Chondrocyte (in vitro differentiated cells): ENCODE measurements at regions not wholly inside any gene's neighbourhood (a gene's known extent, or its start where the extent isn't known, plus 50 kb on each side); places are given as distances from the start of the nearest gene placed in this dataset.

Experiments
- DNase-seq: peaks from one replicate; pipeline ENCODE4 v3.0.0; 2021; ENCODE audit warnings: mixed read lengths, low spot score
- H3K27ac Mint-ChIP-seq: one replicate; pipeline ENCODE4 v1.8.0; 2021; ENCODE audit warnings: mild to moderate bottlenecking, moderate library complexity, mixed read lengths; ENCODE audit not compliant: unreplicated experiment
- H3K27me3 Mint-ChIP-seq: 2 replicates; pipeline ENCODE4 v1.8.0; 2021; ENCODE audit warnings: low read depth, mixed read lengths
- H3K36me3 Mint-ChIP-seq: 2 replicates; pipeline ENCODE4 v1.8.0; 2021; ENCODE audit warnings: low read depth, mixed read lengths
- H3K4me1 Mint-ChIP-seq: 2 replicates; pipeline ENCODE4 v1.8.0; 2021; ENCODE audit warnings: low read depth, mild to moderate bottlenecking, mixed read lengths
- H3K4me3 Mint-ChIP-seq: one replicate; pipeline ENCODE4 v1.8.0; 2021; ENCODE audit warnings: mild to moderate bottlenecking, moderate library complexity, mixed read lengths; ENCODE audit not compliant: unreplicated experiment
- H3K9me3 Mint-ChIP-seq: 2 replicates; pipeline ENCODE4 v1.8.0; 2021; ENCODE audit warnings: low read depth, mixed read lengths
- TF ChIP-seq, protein P1 (sequence below): fragments of 200-600 bp; sonication (generic); IDR thresholded peaks from 2 replicates; pipeline ENCODE4 v1.5.0; 2021; ENCODE audit warnings: antibody characterized with exemption, mild to moderate bottlenecking, moderate library complexity

DNA sequence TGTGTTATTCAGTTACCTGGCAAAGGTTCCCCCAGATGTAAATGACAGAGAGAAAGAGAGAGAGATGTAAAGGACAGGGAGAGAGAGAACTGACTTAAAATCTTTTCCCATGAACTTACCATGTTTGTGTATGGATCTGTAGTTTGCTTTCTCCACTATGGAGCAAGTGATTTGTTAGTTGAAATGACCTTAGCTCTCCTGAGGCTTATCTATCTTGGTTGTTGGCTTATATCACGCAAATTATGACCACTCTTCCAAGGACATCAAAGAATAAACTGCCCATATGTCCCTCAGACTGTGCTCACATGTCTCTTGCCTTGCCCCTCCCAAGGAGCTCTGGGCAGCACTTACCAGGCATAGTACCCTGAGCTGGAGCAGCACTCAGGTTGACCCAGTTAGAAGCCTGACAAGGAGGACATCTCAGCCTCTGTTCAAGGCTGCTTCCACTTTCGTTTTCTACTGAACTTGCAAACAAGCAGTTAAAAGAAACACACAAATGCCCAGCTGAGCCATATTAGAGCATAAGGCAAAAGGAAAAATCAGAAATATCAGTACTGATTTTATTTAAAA lies 95.3 kb upstream of the RCN1 start:
- Mint-ChIP-seq H3K27ac (no peak overlapping the region), H3K9me3 (no peaks in the 10 kb centered on the region), H3K4me1 (no peaks in the 10 kb centered on the region), H3K36me3 (no peaks in the 10 kb centered on the region), H3K4me3 (no peak overlapping the region), H3K27me3 (peaks cover 55% of the 10 kb centered on the region)
- TF ChIP-seq, protein P1, sequence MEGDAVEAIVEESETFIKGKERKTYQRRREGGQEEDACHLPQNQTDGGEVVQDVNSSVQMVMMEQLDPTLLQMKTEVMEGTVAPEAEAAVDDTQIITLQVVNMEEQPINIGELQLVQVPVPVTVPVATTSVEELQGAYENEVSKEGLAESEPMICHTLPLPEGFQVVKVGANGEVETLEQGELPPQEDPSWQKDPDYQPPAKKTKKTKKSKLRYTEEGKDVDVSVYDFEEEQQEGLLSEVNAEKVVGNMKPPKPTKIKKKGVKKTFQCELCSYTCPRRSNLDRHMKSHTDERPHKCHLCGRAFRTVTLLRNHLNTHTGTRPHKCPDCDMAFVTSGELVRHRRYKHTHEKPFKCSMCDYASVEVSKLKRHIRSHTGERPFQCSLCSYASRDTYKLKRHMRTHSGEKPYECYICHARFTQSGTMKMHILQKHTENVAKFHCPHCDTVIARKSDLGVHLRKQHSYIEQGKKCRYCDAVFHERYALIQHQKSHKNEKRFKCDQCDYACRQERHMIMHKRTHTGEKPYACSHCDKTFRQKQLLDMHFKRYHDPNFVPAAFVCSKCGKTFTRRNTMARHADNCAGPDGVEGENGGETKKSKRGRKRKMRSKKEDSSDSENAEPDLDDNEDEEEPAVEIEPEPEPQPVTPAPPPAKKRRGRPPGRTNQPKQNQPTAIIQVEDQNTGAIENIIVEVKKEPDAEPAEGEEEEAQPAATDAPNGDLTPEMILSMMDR: no peak
- no peak for DNase-seq

DNA sequence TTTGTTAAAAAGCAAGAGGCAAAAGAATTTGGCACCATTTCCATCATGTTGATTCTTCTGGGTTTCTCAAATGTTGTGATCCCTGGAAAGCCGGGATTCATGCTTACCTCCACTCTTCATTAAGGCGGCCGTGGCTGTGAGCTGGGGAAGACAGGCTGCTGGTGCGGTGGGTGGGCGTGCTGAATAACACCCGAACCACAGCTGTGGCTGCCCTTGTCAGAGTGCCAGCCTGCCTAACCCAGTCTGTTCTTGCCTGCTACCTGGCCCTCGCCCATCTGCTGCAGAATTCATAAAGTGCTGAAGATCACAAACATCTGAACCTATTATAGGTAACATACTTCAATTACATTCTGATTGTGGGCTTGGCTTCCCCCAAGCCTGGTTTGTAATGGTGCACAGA lies 95.8 kb upstream of the RCN1 start:
- Mint-ChIP-seq H3K27ac (no peak overlapping the region), H3K27me3 (peaks cover 55% of the 10 kb centered on the region), H3K9me3 (no peaks in the 10 kb centered on the region), H3K4me3 (no peak overlapping the region), H3K36me3 (no peaks in the 10 kb centered on the region), H3K4me1 (no peaks in the 10 kb centered on the region)
- TF ChIP-seq, protein P1: no peak
- no peak for DNase-seq

DNA sequence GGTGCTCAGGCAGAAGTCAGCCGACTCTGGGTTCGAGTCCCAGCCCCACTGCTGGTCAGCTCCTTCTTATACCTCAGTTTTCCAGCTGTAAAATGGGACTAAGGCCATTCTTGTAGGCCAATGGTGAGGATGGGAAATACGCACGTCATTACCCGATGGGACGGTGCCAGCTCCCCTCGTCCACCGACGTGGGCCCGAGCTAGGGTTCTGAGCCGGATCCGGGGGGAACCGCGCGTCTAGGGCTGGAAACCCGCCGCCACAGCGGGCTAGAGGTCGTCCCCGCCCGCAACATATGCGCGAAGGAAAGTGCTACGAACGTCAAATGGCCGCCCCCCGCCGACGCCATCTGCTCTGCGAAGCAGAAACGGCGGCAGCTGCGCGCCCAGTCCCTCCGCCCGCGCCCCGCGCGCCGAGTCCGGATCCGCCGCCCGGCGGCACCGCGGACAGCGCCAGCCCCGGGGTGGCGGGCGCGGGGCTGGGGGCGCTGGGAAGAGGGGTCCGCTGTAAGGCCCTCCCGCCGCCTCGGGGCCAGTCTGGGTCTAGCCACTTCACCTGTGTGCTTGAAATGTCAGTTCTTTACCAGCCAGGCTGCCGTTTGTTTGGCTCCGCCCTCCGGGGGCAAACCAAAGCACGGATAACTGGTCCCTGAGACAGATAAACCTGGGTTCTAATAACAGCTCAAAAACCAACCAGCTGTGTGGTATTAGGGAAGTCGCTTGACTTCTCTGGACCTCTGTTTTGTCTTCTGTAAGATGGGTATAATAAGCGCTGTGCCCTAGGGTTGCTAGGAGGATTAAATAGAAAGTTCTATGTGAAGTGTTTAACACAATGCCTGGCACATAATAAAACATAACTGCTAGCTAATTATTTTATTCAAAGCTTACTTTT lies 103.5 kb upstream of the RCN1 start:
- peaks cover 60% of the 10 kb centered on the region for H3K27me3 Mint-ChIP-seq
- TF ChIP-seq, protein P1: no peak
- H3K36me3 Mint-ChIP-seq: no peaks in the 10 kb centered on the region
- H3K4me3 Mint-ChIP-seq: no peak overlapping the region
- H3K27ac Mint-ChIP-seq: no peak overlapping the region
- no peak for DNase-seq
- H3K9me3 Mint-ChIP-seq: no peaks in the 10 kb centered on the region
- H3K4me1 Mint-ChIP-seq: no peaks in the 10 kb centered on the region

DNA sequence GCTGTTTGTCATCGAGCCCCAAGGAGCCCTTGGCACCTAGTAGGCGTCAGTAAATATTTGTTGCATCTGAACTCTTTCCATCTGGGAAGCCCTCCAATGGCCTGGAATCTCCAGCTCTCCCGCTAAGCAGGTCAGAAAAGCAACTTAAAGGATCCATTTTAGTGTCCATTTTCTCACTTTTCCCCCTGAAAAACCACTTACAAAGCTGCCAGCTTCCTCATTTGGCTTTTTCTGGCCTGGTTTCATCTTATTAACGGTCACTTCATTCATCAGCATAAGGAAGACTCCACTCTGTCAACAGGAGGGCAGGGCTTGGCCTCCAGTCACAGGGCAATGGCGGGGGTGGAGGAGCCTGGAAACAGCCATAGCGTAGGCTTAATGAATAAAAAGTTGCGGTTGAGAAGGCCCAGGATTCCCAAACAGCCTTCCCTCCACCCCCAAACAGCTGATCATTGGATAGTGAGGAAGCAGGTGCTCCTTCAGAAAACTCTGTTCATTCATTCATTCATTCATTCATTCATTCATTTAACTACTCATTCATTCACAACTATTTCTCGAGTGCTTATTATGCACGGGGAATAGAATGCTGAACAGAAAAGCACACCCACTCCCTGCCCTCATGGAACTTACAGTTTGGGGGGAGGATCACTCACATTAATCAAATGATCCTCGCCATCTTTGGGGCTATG lies 104.5 kb upstream of the RCN1 start:
- no peaks in the 10 kb centered on the region for H3K36me3 Mint-ChIP-seq
- no peaks in the 10 kb centered on the region for H3K4me1 Mint-ChIP-seq
- H3K9me3 Mint-ChIP-seq: peaks cover 2% of the 10 kb centered on the region
- peaks cover 64% of the 10 kb centered on the region for H3K27me3 Mint-ChIP-seq
- no peak for DNase-seq
- TF ChIP-seq, protein P1: no peak
- no peak overlapping the region for H3K27ac Mint-ChIP-seq
- H3K4me3 Mint-ChIP-seq: no peak overlapping the region

DNA sequence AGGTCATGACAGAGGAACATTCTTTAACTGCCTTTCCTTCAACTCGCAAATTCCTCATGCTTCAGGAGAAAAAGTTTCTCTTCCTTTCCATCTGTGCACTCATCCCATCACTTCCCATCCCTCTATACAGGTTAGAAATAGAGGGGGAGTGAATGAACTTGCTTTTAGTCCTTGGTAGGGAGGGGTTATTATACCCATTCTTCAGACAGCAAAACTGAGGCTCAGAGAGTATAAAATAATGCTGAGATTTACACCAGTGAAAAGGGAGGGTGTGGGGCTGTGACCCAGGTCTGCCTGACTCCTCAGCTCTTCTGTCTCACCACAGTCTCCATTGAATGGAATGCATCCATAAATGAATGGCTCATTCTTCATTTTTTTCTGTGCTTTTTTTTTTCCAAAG lies 109.4 kb upstream of the RCN1 start:
- Mint-ChIP-seq H3K4me1 (no peaks in the 10 kb centered on the region), H3K27ac (no peak overlapping the region), H3K4me3 (no peak overlapping the region)

More for the DNA sequence above, 109.4 kb upstream of the RCN1 start:
- H3K36me3 Mint-ChIP-seq: peaks cover 4% of the 10 kb centered on the region
- no peak for DNase-seq
- H3K9me3 Mint-ChIP-seq: peaks cover 6% of the 10 kb centered on the region
- peaks cover 59% of the 10 kb centered on the region for H3K27me3 Mint-ChIP-seq
- TF ChIP-seq, protein P1: no peak
